ENCODE measurements at regions not wholly inside any gene's neighbourhood (a gene's known extent, or its start where the extent isn't known, plus 50 kb on each side); places are given as distances from the start of the nearest gene placed in this dataset.

GRCh38 chr5:173777149-173777548 is 111.0 kb upstream of the CPEB4 start:
- H3K27me3 ChIP-seq: no peaks in the 10 kb centered on the region
- intact Hi-C loops (cut with DNase I): no loop called here
- no peaks in the 10 kb centered on the region for H3K9me3 ChIP-seq
- no peak for DNase-seq
- no peak for TF ChIP-seq EP300 (IDR thresholded peaks at IDR 0.05)
- TF ChIP-seq POLR2AphosphoS5 (IDR thresholded peaks at IDR 0.05): peak in 2 of 4 donors; percentile 41 to 54
- WGBS, 2 donors: 81 to 89% methylated on average over 3 of the region's 3 CpGs
- no peak overlapping the region for H3K4me3 ChIP-seq
- H3K27ac ChIP-seq: no peak overlapping the region
- peaks cover 0 to 11% (median 10%) of the 10 kb centered on the region in 4 donors for H3K4me1 ChIP-seq
- H3K36me3 ChIP-seq: no peaks in the 10 kb centered on the region

- Histone ChIP-seq H3K36me3 (no peaks in the 10 kb centered on the region), H3K9me3 (no peaks in the 10 kb centered on the region), H3K27me3 (no peaks in the 10 kb centered on the region), H3K27ac (no peak overlapping the region), H3K4me1 (peaks cover 0 to 16% (median 15%) of the 10 kb centered on the region in 4 donors), H3K4me3 (no peak overlapping the region)
- TF ChIP-seq CTCF (IDR thresholded peaks at IDR 0.05): no peak
- no peak for TF ChIP-seq EP300 (IDR thresholded peaks at IDR 0.05)
- TF ChIP-seq POLR2AphosphoS5 (IDR thresholded peaks at IDR 0.05): no peak
- TF ChIP-seq POLR2A (IDR thresholded peaks at IDR 0.05): no peak
- 93% methylated on average over 3 of the region's 3 CpGs for WGBS, 2 donors
- no peak for DNase-seq
- intact Hi-C loops (cut with DNase I): no loop called here
These were observed 110.5 kb upstream of the CPEB4 start for GRCh38 chr5:173777674-173778073.

GRCh38 chr5:173778152-173778782 is 109.9 kb upstream of the CPEB4 start:
- 62 to 63% methylated on average over 6 of the region's 6 CpGs for WGBS, 2 donors
- Histone ChIP-seq H3K36me3 (no peaks in the 10 kb centered on the region), H3K4me1 (peaks cover 0 to 20% (median 18%) of the 10 kb centered on the region in 4 donors), H3K27me3 (no peaks in the 10 kb centered on the region), H3K4me3 (no peak overlapping the region), H3K9me3 (no peaks in the 10 kb centered on the region), H3K27ac (no peak overlapping the region)
- DNase-seq: no peak
- intact Hi-C loops (cut with DNase I): no loop called here
- TF ChIP-seq POLR2A (IDR thresholded peaks at IDR 0.05) (no peak), CTCF (IDR thresholded peaks at IDR 0.05) (no peak), POLR2AphosphoS5 (IDR thresholded peaks at IDR 0.05) (no peak), EP300 (IDR thresholded peaks at IDR 0.05) (no peak)

- no peak overlapping the region for H3K4me3 ChIP-seq
- H3K4me1 ChIP-seq: peaks cover 0 to 20% (median 18%) of the 10 kb centered on the region in 4 donors
- no peaks in the 10 kb centered on the region for H3K36me3 ChIP-seq
- TF ChIP-seq POLR2AphosphoS5 (IDR thresholded peaks at IDR 0.05): no peak
- 31 to 43% methylated on average over 5 of the region's 5 CpGs for WGBS, 2 donors
- intact Hi-C loops (cut with DNase I): no loop called here
- no peak for DNase-seq
- no peak overlapping the region for H3K27ac ChIP-seq
- no peaks in the 10 kb centered on the region for H3K27me3 ChIP-seq
- H3K9me3 ChIP-seq: no peaks in the 10 kb centered on the region
These were observed 109.3 kb upstream of the CPEB4 start for GRCh38 chr5:173778784-173779304.

GRCh38 chr5:173780235-173781234 is 107.6 kb upstream of the CPEB4 start:
- TF ChIP-seq EP300 (IDR thresholded peaks at IDR 0.05): no peak
- no peak for TF ChIP-seq CTCF (IDR thresholded peaks at IDR 0.05)
- no peak for TF ChIP-seq POLR2AphosphoS5 (IDR thresholded peaks at IDR 0.05)
- TF ChIP-seq POLR2A (IDR thresholded peaks at IDR 0.05): no peak
- Histone ChIP-seq H3K27me3 (no peaks in the 10 kb centered on the region), H3K27ac (peak overlapping the region in 1 of 4 donors; percentile 59), H3K36me3 (no peaks in the 10 kb centered on the region), H3K4me3 (no peak overlapping the region), H3K4me1 (peaks cover 0 to 20% (median 18%) of the 10 kb centered on the region in 4 donors), H3K9me3 (no peaks in the 10 kb centered on the region)
- WGBS, 2 donors: 93 to 96% methylated on average over 9 of the region's 9 CpGs
- intact Hi-C loops (cut with DNase I): no loop called here
- DNase-seq: no peak
